T47D (cell line): ENCODE measurements at regions not wholly inside any gene's neighbourhood (a gene's known extent, or its start where the extent isn't known, plus 50 kb on each side); places are given as distances from the start of the nearest gene placed in this dataset.

Experiments used
- DNase-seq, 2 experiments: peaks; one replicate each; pipeline versions ENCODE4 v3.0.0 to v3.0.0-alpha.2; 2011 to 2012; ENCODE audit warnings: low read depth in 1 of 2, low spot score in 1 of 2
- JUND ChIP-seq: IDR thresholded peaks from 2 replicates; pipeline ENCODE4 v1.6.1; 2012; ENCODE audit warnings: low read depth
- in situ Hi-C: cut with HindIII; loops from 2 replicates; pipeline ENCODE4 v1.10.0; 2016; ENCODE audit warnings: low sequenced_read_pairs, low pct_unique_long_range_greater_than_20kb

DNA sequence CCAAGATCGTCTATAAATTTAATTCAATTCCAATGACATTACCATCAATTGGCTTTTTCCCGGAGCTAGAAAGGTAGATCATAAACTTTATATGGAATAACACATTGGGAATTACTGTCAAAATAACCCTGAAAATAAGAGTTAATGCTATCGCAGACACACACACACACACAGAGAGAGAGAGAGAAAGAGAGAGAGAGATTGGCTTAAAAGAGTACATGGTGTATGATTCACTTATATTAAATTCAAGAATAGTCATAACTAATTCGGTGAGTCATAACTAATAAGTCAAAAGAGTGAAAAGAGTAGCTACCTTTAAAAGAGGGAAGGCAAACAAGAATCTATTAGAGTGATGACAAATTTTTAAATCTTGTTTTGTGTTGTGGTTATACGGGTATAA lies 425.5 kb downstream of the TBC1D32 start:
- TF ChIP-seq JUND: no peak
- in situ Hi-C loops: no loop called here
- no peak for DNase-seq

- TF ChIP-seq JUND: no peak
- peak in 1 of 2 experiments; percentile 25 for DNase-seq
- in situ Hi-C loops: no loop called here
Measured at GRCh38 chr6:120903836-120904235, 430.4 kb downstream of the TBC1D32 start.

- in situ Hi-C loops: no loop called here
- no peak for DNase-seq
- no peak for TF ChIP-seq JUND
Measured at GRCh38 chr6:120899932-120900331, 434.3 kb downstream of the TBC1D32 start.

- no peak for TF ChIP-seq JUND
- in situ Hi-C loops: no loop called here
- DNase-seq: no peak
Measured at GRCh38 chr6:120894077-120894476, 440.2 kb downstream of the TBC1D32 start.

DNA sequence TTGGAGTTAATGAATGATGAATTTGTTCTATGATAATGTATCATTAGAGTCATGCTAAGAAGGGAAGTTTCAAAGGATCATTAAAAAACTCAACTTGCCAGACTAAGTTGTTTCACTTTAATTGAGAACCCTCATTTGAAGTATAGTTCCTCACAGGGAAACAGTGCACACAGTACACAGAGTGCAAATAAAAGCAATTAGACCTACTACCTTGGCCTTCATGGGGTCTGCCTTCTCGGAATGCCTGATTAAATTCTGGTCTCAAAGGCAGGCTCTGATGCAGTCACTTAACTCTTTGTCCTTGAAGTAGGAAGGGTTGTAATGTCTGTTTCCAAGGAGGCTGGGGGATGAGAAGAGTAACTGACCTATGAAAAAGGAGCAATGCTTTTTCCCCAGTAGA lies 457.3 kb downstream of the TBC1D32 start:
- no peak for DNase-seq
- no peak for TF ChIP-seq JUND
- in situ Hi-C loops: no loop called here

GRCh38 chr6:120876424-120876823 lies 457.9 kb downstream of the TBC1D32 start:
- DNase-seq: no peak
- in situ Hi-C loops: no loop called here
- TF ChIP-seq JUND: no peak

DNA sequence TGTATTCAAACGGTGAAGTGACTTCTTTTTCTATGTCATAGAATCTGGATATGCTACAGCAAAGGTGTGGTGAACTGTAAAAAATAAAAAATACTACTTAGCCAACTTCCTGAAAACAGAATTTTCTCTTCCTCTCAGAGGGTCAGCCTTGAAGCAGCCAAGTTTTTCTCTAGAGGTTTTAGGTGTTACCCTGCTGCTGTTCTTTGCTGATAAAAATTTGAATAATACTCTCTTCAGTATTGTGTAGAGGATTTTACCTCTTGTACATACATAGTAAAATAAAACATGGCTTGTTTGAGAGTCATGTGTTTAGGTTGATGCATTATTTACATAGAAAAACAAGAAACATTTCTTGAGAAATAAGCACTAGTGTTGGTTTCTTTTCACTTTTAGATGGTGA lies 458.4 kb downstream of the TBC1D32 start:
- in situ Hi-C loops: no loop called here
- DNase-seq: no peak
- TF ChIP-seq JUND: no peak

DNA sequence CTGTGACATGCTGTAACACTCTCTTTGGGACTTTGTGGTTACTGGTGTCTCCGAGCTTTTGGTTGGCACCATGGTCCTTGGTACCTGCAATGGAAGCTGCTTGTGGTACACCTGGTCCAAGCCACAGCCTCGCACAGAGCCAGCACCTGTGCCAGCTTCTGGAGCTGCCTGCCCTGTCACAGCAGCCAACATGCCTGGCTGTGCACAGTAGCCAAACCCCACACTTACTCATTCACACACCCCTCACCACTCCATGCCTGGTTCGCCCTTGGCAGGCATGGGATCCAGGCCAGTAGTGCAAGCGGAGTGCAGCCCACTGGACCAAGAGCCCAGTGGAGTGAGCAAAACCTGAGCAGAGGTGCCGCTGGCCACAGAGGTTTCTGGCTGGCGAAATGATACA lies 459.9 kb downstream of the TBC1D32 start:
- DNase-seq: no peak
- in situ Hi-C loops: no loop called here
- TF ChIP-seq JUND: no peak

- in situ Hi-C loops: no loop called here
- no peak for TF ChIP-seq JUND
- DNase-seq: no peak
Measured at GRCh38 chr6:120873125-120873865, 461.0 kb downstream of the TBC1D32 start.

- DNase-seq: no peak
- no peak for TF ChIP-seq JUND
- in situ Hi-C loops: no loop called here
Measured at GRCh38 chr6:120872262-120872578, 462.1 kb downstream of the TBC1D32 start.

DNA sequence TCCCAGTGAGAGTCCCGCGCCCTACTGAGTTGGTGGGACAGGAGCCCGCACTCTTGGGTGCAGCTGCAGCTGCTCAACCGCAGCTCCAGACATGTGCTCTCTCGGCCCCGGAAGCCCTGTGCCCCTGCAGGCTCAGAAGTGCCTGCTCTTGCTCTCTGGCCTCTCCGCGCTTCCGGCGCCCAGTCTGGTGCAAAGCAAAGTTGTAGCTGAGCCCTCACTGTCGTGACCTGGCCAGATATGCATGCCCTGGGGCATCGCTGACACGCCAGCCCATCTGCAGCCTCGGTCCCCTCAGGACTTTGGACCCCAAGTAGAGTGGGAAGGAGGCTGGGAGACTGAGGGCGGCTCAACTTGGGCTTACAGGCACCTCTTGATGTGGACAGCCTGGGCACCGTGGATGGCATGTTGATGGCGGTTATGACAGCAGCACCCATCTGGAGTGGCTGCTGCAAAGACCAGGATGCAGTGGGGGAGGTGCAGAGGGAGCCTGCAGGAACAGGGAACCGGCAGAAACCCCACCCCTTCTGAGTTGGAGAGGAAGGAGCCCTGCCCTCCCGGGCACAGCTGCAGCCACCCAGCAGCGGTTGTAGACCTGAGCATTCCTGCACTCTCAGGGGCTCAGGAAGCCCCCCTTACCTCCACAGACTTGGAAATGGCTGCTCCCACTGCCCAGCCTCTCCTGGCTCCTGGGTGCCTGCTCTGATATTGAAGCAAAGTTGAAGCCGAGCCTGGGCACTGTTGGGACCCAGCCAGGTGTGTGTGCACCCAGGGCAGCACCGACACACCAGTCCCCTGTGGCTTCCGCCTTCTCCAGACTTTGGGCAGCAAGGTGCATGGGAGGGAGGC lies 462.6 kb downstream of the TBC1D32 start:
- no peak for DNase-seq
- no peak for TF ChIP-seq JUND
- in situ Hi-C loops: no loop called here

DNA sequence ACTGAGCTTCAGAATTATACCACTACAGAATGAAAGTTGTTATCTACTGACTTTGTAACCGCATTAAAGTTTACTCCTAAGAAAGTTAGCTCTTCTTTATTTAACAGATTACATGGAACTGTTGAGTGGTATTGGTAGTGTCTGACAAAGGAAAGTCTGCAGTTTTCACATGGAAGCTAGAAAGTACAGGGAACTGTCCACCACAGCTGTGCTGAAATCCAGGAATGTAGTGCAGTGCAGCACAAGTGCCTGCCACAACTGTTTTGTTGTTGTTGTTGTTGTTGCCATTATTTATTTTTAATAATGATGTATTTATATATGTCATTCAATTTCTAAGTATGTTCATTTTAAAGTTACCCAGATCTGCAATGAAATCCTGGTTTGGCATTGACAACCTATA lies 464.9 kb downstream of the TBC1D32 start:
- TF ChIP-seq JUND: no peak
- in situ Hi-C loops: no loop called here
- DNase-seq: peak; percentile 5 to 59

- no peak for TF ChIP-seq JUND
- in situ Hi-C loops: no loop called here
- DNase-seq: no peak
Measured at GRCh38 chr6:120857422-120857821, 476.9 kb downstream of the TBC1D32 start.

GRCh38 chr6:120854583-120854982 lies 479.7 kb downstream of the TBC1D32 start:
- TF ChIP-seq JUND: no peak
- in situ Hi-C loops: no loop called here
- no peak for DNase-seq
